ENCODE measurements at regions not wholly inside any gene's neighbourhood (a gene's known extent, or its start where the extent isn't known, plus 50 kb on each side); places are given as distances from the start of the nearest gene placed in this dataset.
"Not testable (repeated sequence)": the region's sequence is repeated elsewhere in the genome, so short reads cannot be mapped to it uniquely, and the experiment has no call there.

- no peak overlapping the region for H3K27ac ChIP-seq (replicated peaks)
- H3K4me3 ChIP-seq (replicated peaks; ENCODE audit: insufficient read depth, low read length) = no peak overlapping the region
- no peak for DNase-seq (ENCODE audit: low read depth in 1 of 2, low spot score in 1 of 2)
- no peak for TF ChIP-seq POLR2AphosphoS5 (IDR thresholded peaks at IDR 0.05; ENCODE audit: low read depth)
- no peak for TF ChIP-seq REST (IDR thresholded peaks at IDR 0.05; ENCODE audit: insufficient replicate concordance, low read depth)
- no peak for TF ChIP-seq SPI1 (IDR thresholded peaks at IDR 0.05; ENCODE audit: borderline replicate concordance, low read depth)
- TF ChIP-seq GABPA (IDR thresholded peaks at IDR 0.05; ENCODE audit: low read depth) = no peak
- TF ChIP-seq CTCF (IDR thresholded peaks at IDR 0.05; ENCODE audit: insufficient read depth, low read length) = no peak
- H3K27me3 ChIP-seq (ENCODE audit: insufficient read depth, poor library complexity, severe bottlenecking) = no peaks in the 10 kb centered on the region
Observed at GRCh38 chrX:6990552-6991193, 156.8 kb upstream of the STS start.

GRCh38 chrX:6989858-6990257 lies 157.7 kb upstream of the STS start:
- DNase-seq (ENCODE audit: low read depth in 1 of 2, low spot score in 1 of 2) = no peak
- no peak for TF ChIP-seq POLR2AphosphoS5 (IDR thresholded peaks at IDR 0.05; ENCODE audit: low read depth)
- no peak for TF ChIP-seq CTCF (IDR thresholded peaks at IDR 0.05; ENCODE audit: insufficient read depth, low read length)
- no peak for TF ChIP-seq SPI1 (IDR thresholded peaks at IDR 0.05; ENCODE audit: borderline replicate concordance, low read depth)
- TF ChIP-seq GABPA (IDR thresholded peaks at IDR 0.05; ENCODE audit: low read depth) = no peak
- no peak for TF ChIP-seq REST (IDR thresholded peaks at IDR 0.05; ENCODE audit: insufficient replicate concordance, low read depth)
- H3K27ac ChIP-seq (replicated peaks) = no peak overlapping the region
- no peaks in the 10 kb centered on the region for H3K27me3 ChIP-seq (ENCODE audit: insufficient read depth, poor library complexity, severe bottlenecking)
- H3K4me3 ChIP-seq (replicated peaks; ENCODE audit: insufficient read depth, low read length) = no peak overlapping the region

- H3K27ac ChIP-seq (replicated peaks); H3K27me3 ChIP-seq (ENCODE audit: insufficient read depth, poor library complexity, severe bottlenecking); H3K4me3 ChIP-seq (replicated peaks; ENCODE audit: insufficient read depth, low read length); DNase-seq (ENCODE audit: low read depth in 1 of 2, low spot score in 1 of 2): not testable (repeated sequence)
Observed at GRCh38 chrX:6988694-6989093, 158.8 kb upstream of the STS start.

GRCh38 chrX:6986915-6987314 lies 160.6 kb upstream of the STS start:
- no peak overlapping the region for H3K27ac ChIP-seq (replicated peaks)
- TF ChIP-seq REST (IDR thresholded peaks at IDR 0.05; ENCODE audit: insufficient replicate concordance, low read depth) = no peak
- TF ChIP-seq CTCF (IDR thresholded peaks at IDR 0.05; ENCODE audit: insufficient read depth, low read length) = no peak
- no peak for TF ChIP-seq POLR2AphosphoS5 (IDR thresholded peaks at IDR 0.05; ENCODE audit: low read depth)
- TF ChIP-seq SPI1 (IDR thresholded peaks at IDR 0.05; ENCODE audit: borderline replicate concordance, low read depth) = no peak
- no peak for TF ChIP-seq GABPA (IDR thresholded peaks at IDR 0.05; ENCODE audit: low read depth)
- H3K27me3 ChIP-seq (ENCODE audit: insufficient read depth, poor library complexity, severe bottlenecking) = no peaks in the 10 kb centered on the region
- DNase-seq (ENCODE audit: low read depth in 1 of 2, low spot score in 1 of 2) = no peak
- H3K4me3 ChIP-seq (replicated peaks; ENCODE audit: insufficient read depth, low read length) = no peak overlapping the region
